Upper lobe of left lung (tissue), 6 donors: ENCODE measurements at regions not wholly inside any gene's neighbourhood (a gene's known extent, or its start where the extent isn't known, plus 50 kb on each side); places are given as distances from the start of the nearest gene placed in this dataset.
A peak's percentile ranks its signal among the peaks of the same experiment; 100 is the strongest.
"Not testable (repeated sequence)": the region's sequence is repeated elsewhere in the genome, so short reads cannot be mapped to it uniquely, and the experiment has no call there.

Source experiments
- ATAC-seq, 2 donors: fragments of 200-7000 bp; cut with Tn5 transposase; one replicate each; pipeline ENCODE4 v1.9.1; 2022; ENCODE audit warnings: mild to moderate bottlenecking in 2 of 2, moderate library complexity in 2 of 2; ENCODE audit not compliant: low FRiP score in 2 of 2
- DNase-seq, 2 donors: peaks; one replicate each; pipeline ENCODE4 v3.0.0-alpha.2; 2019 to 2020
- H3K27ac ChIP-seq, 4 donors: fragments of 200-600 bp; sonication (generic); one replicate each; pipeline ENCODE4 v1.5.1; 2016 to 2019
- H3K27me3 ChIP-seq, 4 donors: fragments of 200-600 bp; sonication (generic); one replicate each; pipeline ENCODE4 v1.5.1; 2017 to 2019
- H3K36me3 ChIP-seq, 4 donors: fragments of 200-600 bp; sonication (generic); one replicate each; pipeline ENCODE4 v1.5.1; 2016 to 2019
- H3K4me1 ChIP-seq, 4 donors: fragments of 200-600 bp; sonication (generic); one replicate each; pipeline ENCODE4 v1.5.1; 2018 to 2019
- H3K4me3 ChIP-seq, 4 donors: fragments of 200-600 bp; sonication (generic); one replicate each; pipeline ENCODE4 v1.5.1; 2017 to 2019; ENCODE audit warnings: mild to moderate bottlenecking in 2 of 4, moderate library complexity in 1 of 4
- H3K9me3 ChIP-seq, 4 donors: fragments of 200-600 bp; sonication (generic); one replicate each; pipeline ENCODE4 v1.5.1; 2018 to 2019
- CTCF ChIP-seq, 6 experiments: fragments of 450-650 bp in 4 of 6; fragments of 200-600 bp in 2 of 6; sonication (generic) in 2 of 6; IDR thresholded peaks; one replicate each; pipeline ENCODE4 v1.5.1; 2016 to 2019; ENCODE audit warnings: antibody characterized with exemption in 6 of 6
- EP300 ChIP-seq, 4 donors: sonication (generic); formaldehyde crosslinking; IDR thresholded peaks; one replicate each; pipeline ENCODE4 v1.5.1; 2017; ENCODE audit warnings: antibody characterized with exemption in 4 of 4, control low read depth in 2 of 4
- POLR2A ChIP-seq, 4 donors: fragments of 450-650 bp; IDR thresholded peaks; one replicate each; pipeline ENCODE4 v1.5.1; 2016 to 2017; ENCODE audit warnings: antibody characterized with exemption in 4 of 4, mild to moderate bottlenecking in 2 of 4
- POLR2AphosphoS5 ChIP-seq, 2 donors: sonication (generic); formaldehyde crosslinking; IDR thresholded peaks; one replicate each; pipeline ENCODE4 v1.5.1; 2017; ENCODE audit warnings: antibody characterized with exemption in 2 of 2
- WGBS, 2 donors: methylation state at CpG; one replicate each; pipeline ENCODE4 v1.1.5; 2017 to 2018; 5-methylcytosine and 5-hydroxymethylcytosine counted together
- donor health status: DM: no; HTN: no; CAD: no; lungs with moderate emphysema.
- donor health status: DM: no; HTN: yes; CAD: no; lungs with severe emphysema.

- Histone ChIP-seq H3K36me3 (no peaks in the 10 kb centered on the region), H3K27me3 (no peaks in the 10 kb centered on the region), H3K4me3 (no peak overlapping the region), H3K27ac (no peak overlapping the region), H3K9me3 (no peaks in the 10 kb centered on the region), H3K4me1 (peaks cover 0 to 4% (median 1%) of the 10 kb centered on the region in 4 donors)
- TF ChIP-seq CTCF (IDR thresholded peaks at IDR 0.05) = no peak
- no peak for TF ChIP-seq POLR2AphosphoS5 (IDR thresholded peaks at IDR 0.05)
- no peak for ATAC-seq
- no peak for DNase-seq
- 91% methylated on average over 1 of the region's 1 CpG for WGBS, 2 donors
These were observed 96.5 kb downstream of the PPIAL4G start for GRCh38 chr1:148386617-148387016.

- H3K4me3 ChIP-seq, H3K36me3 ChIP-seq, H3K4me1 ChIP-seq, H3K27ac ChIP-seq, DNase-seq, H3K9me3 ChIP-seq, H3K27me3 ChIP-seq, ATAC-seq: not testable (repeated sequence)
- WGBS, 2 donors = 91 to 93% methylated on average over 4 of the region's 4 CpGs
These were observed 97.1 kb downstream of the PPIAL4G start for GRCh38 chr1:148386031-148386398.

GRCh38 chr1:148385371-148386030, 97.6 kb downstream of the PPIAL4G start:
- 72 to 77% methylated on average over 4 of the region's 4 CpGs for WGBS, 2 donors
- Histone ChIP-seq H3K27me3 (no peaks in the 10 kb centered on the region), H3K4me3 (no peak overlapping the region), H3K36me3 (no peaks in the 10 kb centered on the region), H3K27ac (no peak overlapping the region), H3K4me1 (peaks cover 0 to 4% (median 1%) of the 10 kb centered on the region in 4 donors), H3K9me3 (no peaks in the 10 kb centered on the region)
- DNase-seq (no peak), ATAC-seq (peak in 1 of 2 donors; percentile 23)
- TF ChIP-seq CTCF (IDR thresholded peaks at IDR 0.05) = no peak
- no peak for TF ChIP-seq POLR2AphosphoS5 (IDR thresholded peaks at IDR 0.05)
- TF ChIP-seq POLR2A (IDR thresholded peaks at IDR 0.05) = no peak
- TF ChIP-seq EP300 (IDR thresholded peaks at IDR 0.05) = no peak

GRCh38 chr1:148383966-148384365, 99.1 kb downstream of the PPIAL4G start:
- H3K4me3 ChIP-seq = no peak overlapping the region
- peaks cover 0 to 4% (median 0%) of the 10 kb centered on the region in 4 donors for H3K4me1 ChIP-seq
- ATAC-seq (no peak), DNase-seq (no peak)
- H3K27ac ChIP-seq = no peak overlapping the region
- WGBS, 2 donors = 69 to 75% methylated on average over 3 to 5 of the region's 5 CpGs
- no peaks in the 10 kb centered on the region for H3K27me3 ChIP-seq
- no peaks in the 10 kb centered on the region for H3K36me3 ChIP-seq
- H3K9me3 ChIP-seq = no peaks in the 10 kb centered on the region
- TF ChIP-seq POLR2AphosphoS5 (IDR thresholded peaks at IDR 0.05) = no peak
- TF ChIP-seq POLR2A (IDR thresholded peaks at IDR 0.05) = no peak
- no peak for TF ChIP-seq CTCF (IDR thresholded peaks at IDR 0.05)
- TF ChIP-seq EP300 (IDR thresholded peaks at IDR 0.05) = no peak

GRCh38 chr1:148379697-148380096, 103.4 kb downstream of the PPIAL4G start:
- no peak overlapping the region for H3K27ac ChIP-seq
- H3K36me3 ChIP-seq = no peaks in the 10 kb centered on the region
- H3K4me1 ChIP-seq = no peaks in the 10 kb centered on the region
- H3K27me3 ChIP-seq = no peaks in the 10 kb centered on the region
- no peaks in the 10 kb centered on the region for H3K9me3 ChIP-seq
- ATAC-seq = no peak
- TF ChIP-seq POLR2AphosphoS5 (IDR thresholded peaks at IDR 0.05) = no peak
- no peak for TF ChIP-seq EP300 (IDR thresholded peaks at IDR 0.05)
- TF ChIP-seq POLR2A (IDR thresholded peaks at IDR 0.05) = no peak
- no peak for TF ChIP-seq CTCF (IDR thresholded peaks at IDR 0.05)
- DNase-seq = peak in 1 of 2 donors; percentile 63
- 49 to 52% methylated on average over 16 of the region's 16 CpGs for WGBS, 2 donors
- H3K4me3 ChIP-seq = no peak overlapping the region
